ENCODE measurements at regions not wholly inside any gene's neighbourhood (a gene's known extent, or its start where the extent isn't known, plus 50 kb on each side); places are given as distances from the start of the nearest gene placed in this dataset.

GRCh38 chr5:116911074-116911473 lies 336.5 kb upstream of the SEMA6A start:
- TF ChIP-seq CTCF (conservative IDR thresholded peaks at IDR 0.05; ENCODE audit: low read length) = no peak
- TF ChIP-seq EZH2phosphoT487 (IDR thresholded peaks at IDR 0.05; ENCODE audit: borderline replicate concordance, low read depth, low read length) = no peak
